GM19438 (cell line): ENCODE measurements at regions not wholly inside any gene's neighbourhood (a gene's known extent, or its start where the extent isn't known, plus 50 kb on each side); places are given as distances from the start of the nearest gene placed in this dataset.

Source experiments
- ATAC-seq: cut with Tn5 transposase; IDR thresholded peaks from one replicate; pipeline ENCODE4 v1.9.1; 2021; ENCODE audit warnings: low read depth; ENCODE audit not compliant: unreplicated experiment

GRCh38 chr11:127226380-127226779 lies 225.8 kb upstream of the KIRREL3 start:
- no peak for ATAC-seq

DNA sequence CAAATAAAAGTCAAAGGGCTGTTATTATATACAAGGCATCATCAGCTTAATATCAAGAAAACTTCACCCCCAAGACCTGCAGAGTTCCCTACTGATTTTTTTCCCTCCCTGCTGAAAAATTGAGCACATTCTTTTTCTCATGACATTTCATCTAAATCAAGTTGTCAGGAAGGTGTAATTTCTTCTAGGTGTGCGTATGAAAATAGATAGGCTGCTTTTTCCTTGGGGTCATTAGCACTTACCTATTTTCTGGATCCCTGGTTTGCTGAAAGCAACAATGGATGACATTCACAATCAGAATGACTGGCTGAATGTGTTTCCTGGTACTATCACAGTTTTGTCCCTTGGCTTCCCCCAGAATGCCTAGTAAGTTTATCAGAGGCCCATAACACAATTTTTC lies 225.0 kb upstream of the KIRREL3 start:
- ATAC-seq, result no peak

GRCh38 chr11:127224276-127224675 lies 223.7 kb upstream of the KIRREL3 start:
- ATAC-seq, result no peak

DNA sequence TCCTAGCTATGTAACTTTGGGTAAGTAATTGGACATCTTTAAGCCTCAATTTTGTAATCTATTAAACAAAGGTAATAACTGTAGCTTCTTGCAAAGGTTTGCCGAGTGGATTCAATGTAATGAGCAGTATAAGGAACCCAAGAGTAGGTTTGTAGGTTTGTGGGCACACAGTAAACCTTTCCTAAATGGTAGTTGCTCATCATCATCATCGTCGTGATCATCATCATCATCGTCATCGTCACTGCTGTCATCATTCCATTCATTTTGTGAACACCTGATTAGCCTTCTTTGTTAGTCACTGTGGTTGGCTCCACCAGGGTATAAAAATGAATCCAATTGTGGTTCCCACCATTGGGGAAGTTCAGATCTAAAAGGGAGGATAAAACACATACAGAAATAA lies 223.1 kb upstream of the KIRREL3 start:
- no peak for ATAC-seq

DNA sequence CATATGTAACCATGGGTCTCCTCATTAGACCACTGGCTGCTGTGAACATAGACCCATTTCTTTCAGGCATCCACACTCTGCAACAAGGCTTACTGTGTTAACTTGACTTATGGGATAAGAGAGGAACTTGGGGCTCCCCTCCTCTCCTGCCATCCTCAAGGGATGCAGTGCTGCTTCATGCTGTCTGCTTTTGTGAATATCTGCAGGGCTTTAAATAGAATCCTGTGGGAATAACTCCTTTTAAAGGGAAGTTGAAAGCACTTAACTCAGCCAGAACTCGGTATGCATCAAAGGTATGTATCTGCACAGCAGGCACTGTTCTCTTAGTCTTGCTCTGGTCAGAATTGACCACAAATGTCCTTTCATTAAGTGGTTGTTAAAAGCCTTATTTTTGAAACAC lies 222.5 kb upstream of the KIRREL3 start:
- ATAC-seq, result no peak

GRCh38 chr11:127219704-127220103 lies 219.1 kb upstream of the KIRREL3 start:
- ATAC-seq, result no peak

DNA sequence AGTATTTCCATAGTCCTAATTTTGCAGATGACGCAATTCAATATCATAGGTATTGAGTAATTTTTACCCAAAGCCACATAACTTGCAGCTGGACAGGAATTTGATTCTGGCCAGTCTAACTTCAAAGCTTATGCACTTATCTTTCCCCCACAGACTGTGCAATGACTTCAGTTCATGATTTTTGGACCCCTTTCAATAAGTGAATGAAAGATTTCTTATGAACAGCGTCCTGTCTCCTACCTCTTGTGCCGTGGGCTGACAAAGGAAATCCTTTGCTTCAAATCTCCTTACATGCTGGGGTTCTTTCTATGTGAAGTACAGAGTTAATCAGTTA lies 217.7 kb upstream of the KIRREL3 start:
- ATAC-seq, result no peak

- ATAC-seq, result no peak
These were observed 217.1 kb upstream of the KIRREL3 start for GRCh38 chr11:127217452-127218274.

DNA sequence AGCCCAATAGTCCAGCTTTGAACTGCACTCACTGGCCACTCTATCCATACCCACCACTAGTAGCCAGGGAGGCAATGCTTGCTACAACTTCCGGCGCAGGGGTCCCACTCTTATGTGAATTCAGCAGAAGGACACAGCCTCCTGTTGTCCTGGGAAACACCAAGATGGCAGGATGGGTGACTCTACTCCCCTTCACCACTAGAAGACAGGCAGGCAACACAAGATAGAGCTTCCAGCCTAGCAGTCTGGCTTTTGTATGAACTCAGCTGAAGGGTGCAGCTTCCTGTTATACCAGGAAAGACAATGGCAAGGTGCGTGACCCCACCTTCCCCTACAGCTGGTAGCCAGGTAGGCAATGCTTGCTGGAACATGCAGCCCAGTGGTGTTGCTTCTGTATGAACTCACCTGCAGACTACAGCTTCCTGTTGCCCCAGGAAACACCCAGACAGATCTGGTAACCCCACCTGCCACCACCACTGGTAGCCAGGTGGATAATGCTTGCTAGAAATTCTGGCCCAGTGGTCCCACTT lies 205.2 kb upstream of the KIRREL3 start:
- ATAC-seq, result no peak

- ATAC-seq, result no peak
These were observed 202.9 kb upstream of the KIRREL3 start for GRCh38 chr11:127203490-127203889.

DNA sequence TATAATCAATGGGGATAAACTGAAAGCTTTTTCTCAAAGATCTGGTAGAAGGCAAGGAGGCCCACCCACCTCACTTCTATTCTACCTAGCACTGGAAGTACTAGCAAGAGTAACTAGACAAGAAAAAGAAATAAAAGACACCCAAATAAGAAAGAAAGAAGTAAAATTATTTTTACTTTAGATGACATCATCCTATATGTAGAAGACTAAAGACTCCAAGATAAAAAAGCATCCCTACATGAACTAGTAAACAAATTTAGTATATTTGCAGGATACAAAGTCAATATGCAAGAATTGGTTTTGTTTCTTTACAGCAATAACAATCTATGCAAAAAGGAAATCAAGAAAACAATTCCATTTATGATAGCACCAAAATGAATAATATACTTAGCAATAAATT lies 201.5 kb upstream of the KIRREL3 start:
- no peak for ATAC-seq

- ATAC-seq, result no peak
These were observed 198.8 kb upstream of the KIRREL3 start for GRCh38 chr11:127199306-127199801.

GRCh38 chr11:127195501-127196120 lies 195.0 kb upstream of the KIRREL3 start:
- no peak for ATAC-seq

DNA sequence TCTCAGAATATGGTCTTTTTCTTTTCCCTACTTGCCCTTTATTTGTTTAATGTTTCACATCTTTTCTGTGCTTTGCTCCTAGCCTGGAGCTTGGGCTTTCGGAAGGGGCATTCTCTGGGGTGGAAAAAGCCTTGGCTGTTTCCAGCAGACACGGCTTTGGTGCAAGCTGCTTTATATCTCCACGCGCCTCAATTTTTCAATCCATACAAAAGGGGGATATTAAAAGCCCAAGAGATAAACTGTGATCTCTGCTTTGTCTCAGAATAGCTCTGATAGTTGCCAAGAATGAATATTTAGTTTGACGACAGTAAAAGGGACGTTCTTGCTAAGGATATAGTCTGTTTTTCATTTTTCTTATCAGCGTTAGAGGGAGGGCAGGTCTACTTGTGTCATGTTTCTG lies 194.0 kb upstream of the KIRREL3 start:
- no peak for ATAC-seq

GRCh38 chr11:127193950-127194349 lies 193.4 kb upstream of the KIRREL3 start:
- no peak for ATAC-seq

DNA sequence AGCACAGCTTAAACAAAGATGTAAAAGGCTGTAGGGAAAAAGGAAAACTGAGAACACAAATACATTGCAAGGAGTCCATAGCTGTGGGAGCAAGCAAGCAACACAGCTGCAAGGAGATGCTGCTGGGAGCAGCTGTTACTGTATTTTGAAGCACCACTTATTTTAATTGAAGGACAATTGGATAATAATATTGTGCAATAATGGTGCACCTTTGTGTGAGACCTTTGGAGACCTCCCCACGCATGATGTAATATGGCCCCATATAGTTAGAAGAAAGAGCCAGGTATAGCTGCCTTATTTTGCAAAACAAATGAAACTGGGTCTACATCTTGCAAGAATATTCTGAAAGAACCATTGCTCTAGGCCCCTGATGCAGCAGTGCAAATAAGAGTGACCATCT lies 191.1 kb upstream of the KIRREL3 start:
- ATAC-seq, result no peak

DNA sequence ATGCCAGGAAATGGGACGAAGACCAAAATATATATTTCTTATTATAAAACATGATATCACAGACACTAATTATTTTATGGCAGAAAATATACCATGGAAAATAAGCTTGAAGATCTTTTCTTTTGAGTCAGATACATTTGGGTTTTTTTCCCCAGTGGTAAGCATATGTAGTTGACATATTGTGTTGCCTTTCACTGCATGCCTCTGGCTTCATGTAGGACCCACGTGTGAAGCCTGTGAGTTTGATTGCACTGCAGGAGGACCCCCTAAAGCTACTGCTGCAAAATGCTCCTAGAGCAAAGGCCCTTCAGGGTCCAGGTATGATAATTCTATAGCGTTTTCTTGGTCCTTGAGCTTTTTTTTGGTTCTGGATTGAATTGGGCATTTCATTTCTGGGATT lies 190.7 kb upstream of the KIRREL3 start:
- ATAC-seq, result no peak

DNA sequence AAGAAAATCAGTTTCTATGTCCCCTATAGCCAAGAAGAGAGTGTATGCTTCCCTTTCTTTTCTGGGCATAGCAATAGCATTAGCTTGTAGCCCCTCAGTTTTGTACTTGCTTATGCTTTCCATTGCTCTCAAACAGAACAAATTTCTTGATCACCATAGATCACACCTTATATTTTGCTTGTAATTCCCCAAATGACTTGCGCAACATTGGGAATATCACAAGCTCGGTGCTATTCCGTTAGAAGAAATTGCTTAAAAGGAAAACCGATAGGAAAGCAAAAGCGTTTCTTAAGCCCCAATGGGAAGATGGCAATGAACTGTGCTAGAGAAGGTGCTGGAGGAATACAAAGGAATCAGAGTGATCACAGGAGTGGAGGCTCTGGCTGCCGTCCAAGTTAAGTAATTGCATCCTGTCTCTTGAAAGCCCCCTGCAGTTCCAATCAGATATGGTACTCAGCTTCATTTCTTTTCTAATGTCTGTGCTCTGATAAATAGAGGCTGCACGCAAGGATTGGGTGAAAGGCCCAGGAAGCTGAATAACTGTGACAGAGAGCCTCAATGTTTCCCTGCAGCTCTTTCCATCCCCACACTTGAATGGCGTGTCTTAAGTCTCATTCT lies 182.1 kb upstream of the KIRREL3 start:
- ATAC-seq, result no peak

DNA sequence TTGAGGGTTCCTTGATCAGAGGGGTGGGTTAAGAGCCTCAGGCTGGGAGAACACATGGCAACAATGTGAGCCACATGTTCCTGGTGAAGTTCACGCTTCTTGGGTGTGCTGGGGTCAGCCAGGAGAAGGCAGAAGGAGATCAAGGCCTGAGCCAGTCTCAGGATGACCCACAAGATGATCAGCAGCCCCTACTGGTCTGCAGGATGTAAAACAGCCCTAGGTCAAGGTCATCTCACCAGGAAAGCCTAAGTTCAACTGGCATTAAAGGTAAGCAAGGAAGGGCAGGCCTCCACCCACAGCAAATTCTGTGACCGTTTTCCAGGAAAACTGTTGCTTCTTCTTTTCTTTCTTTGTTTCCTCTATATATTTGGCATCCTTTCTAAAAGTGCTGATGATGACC lies 156.7 kb upstream of the KIRREL3 start:
- no peak for ATAC-seq

- ATAC-seq, result no peak
These were observed 148.8 kb upstream of the KIRREL3 start for GRCh38 chr11:127149410-127149809.

- ATAC-seq, result no peak
These were observed 142.7 kb upstream of the KIRREL3 start for GRCh38 chr11:127143251-127143650.

DNA sequence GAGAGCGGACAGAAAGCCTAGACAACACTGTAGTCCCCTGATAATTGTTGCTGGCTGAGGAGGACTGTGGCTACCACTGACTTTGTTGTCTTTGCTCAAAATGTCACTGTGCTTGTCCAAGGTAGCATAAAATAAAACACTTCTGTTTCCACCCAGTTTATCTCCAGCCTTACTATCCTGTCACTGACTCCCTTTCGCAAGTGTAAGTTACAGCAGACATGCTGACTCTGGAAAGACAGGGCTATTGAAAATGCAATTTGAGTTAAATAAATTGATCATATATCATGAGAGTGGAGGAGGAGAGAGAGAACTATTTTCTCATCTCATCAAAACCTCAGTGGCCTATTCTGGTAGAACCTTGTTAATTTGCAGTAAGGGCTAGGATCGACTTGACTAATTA lies 138.0 kb upstream of the KIRREL3 start:
- ATAC-seq, result no peak
